ENCODE measurements at regions not wholly inside any gene's neighbourhood (a gene's known extent, or its start where the extent isn't known, plus 50 kb on each side); places are given as distances from the start of the nearest gene placed in this dataset.

DNA sequence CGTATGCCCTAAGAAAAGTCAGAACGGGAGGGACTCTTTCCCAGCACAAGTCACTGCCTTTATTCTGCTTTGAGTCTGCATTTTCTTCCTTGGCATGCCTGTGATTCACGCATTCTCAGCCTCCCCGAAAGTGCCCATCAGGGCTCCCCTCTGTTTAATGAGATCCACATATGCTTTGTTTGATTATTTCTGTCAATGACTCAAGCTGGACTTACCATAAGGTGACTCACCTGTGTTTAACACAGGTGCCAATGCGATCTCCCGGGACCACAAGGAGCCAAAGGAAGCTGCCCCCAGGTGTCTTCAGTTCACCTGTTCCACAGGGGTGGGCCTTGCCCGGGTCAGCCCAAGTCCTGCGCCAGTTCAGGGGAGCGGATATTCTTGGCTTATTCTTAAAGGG lies 386.0 kb upstream of the SHH start:
- no peak overlapping the region for H3K27ac Mint-ChIP-seq
- Histone ChIP-seq H3K27me3 (ENCODE audit: insufficient read depth) (no peaks in the 10 kb centered on the region), H3K4me1 (ENCODE audit: insufficient read depth) (no peaks in the 10 kb centered on the region), H3K9me2 (ENCODE audit: insufficient read depth) (no peaks in the 10 kb centered on the region), H4K20me1 (replicated peaks; ENCODE audit: insufficient read depth) (no peaks in the 10 kb centered on the region), H3K36me3 (ENCODE audit: insufficient read depth) (no peaks in the 10 kb centered on the region), H3K79me2 (replicated peaks; ENCODE audit: insufficient read depth) (no peaks in the 10 kb centered on the region), H3K27ac (ENCODE audit: low read depth) (no peak overlapping the region), H3K4me2 (no peak overlapping the region), H2AFZ (no peak overlapping the region), H3F3A (replicated peaks; ENCODE audit: low read depth) (no peaks in the 10 kb centered on the region), H3K4me3 (no peak overlapping the region)
- ATAC-seq = no peak
- H3K4me3 Mint-ChIP-seq = no peak overlapping the region
- no peaks in the 10 kb centered on the region; the same call in 2 of the 3 replicates for H3K4me1 Mint-ChIP-seq
- H3K9me3 Mint-ChIP-seq = no peaks in the 10 kb centered on the region
- H3K36me3 Mint-ChIP-seq (ENCODE audit: low read depth) = no peaks in the 10 kb centered on the region; the same call in 2 of the 3 replicates
- DNase-seq (ENCODE audit: low spot score) = no peak
- peaks cover 12% of the 10 kb centered on the region for H3K27me3 Mint-ChIP-seq (ENCODE audit: insufficient read depth, low read depth, poor library complexity)
- TF ChIP-seq EZH2 (IDR thresholded peaks at IDR 0.05; ENCODE audit: low read depth, unreplicated experiment) (no peak), EZH2phosphoT487 (IDR thresholded peaks at IDR 0.05; ENCODE audit: unreplicated experiment) (no peak), CREB1 (CRISPR knock-in tag; IDR thresholded peaks at IDR 0.05; ENCODE audit: low read depth) (no peak), NANOG (IDR thresholded peaks at IDR 0.05; ENCODE audit: borderline replicate concordance) (no peak)
- TF ChIP-seq, protein P1, sequence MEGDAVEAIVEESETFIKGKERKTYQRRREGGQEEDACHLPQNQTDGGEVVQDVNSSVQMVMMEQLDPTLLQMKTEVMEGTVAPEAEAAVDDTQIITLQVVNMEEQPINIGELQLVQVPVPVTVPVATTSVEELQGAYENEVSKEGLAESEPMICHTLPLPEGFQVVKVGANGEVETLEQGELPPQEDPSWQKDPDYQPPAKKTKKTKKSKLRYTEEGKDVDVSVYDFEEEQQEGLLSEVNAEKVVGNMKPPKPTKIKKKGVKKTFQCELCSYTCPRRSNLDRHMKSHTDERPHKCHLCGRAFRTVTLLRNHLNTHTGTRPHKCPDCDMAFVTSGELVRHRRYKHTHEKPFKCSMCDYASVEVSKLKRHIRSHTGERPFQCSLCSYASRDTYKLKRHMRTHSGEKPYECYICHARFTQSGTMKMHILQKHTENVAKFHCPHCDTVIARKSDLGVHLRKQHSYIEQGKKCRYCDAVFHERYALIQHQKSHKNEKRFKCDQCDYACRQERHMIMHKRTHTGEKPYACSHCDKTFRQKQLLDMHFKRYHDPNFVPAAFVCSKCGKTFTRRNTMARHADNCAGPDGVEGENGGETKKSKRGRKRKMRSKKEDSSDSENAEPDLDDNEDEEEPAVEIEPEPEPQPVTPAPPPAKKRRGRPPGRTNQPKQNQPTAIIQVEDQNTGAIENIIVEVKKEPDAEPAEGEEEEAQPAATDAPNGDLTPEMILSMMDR (conservative IDR thresholded peaks at IDR 0.05; ENCODE audit: low read depth in 2 of 2) = no peak
- TF ChIP-seq, protein P2, sequence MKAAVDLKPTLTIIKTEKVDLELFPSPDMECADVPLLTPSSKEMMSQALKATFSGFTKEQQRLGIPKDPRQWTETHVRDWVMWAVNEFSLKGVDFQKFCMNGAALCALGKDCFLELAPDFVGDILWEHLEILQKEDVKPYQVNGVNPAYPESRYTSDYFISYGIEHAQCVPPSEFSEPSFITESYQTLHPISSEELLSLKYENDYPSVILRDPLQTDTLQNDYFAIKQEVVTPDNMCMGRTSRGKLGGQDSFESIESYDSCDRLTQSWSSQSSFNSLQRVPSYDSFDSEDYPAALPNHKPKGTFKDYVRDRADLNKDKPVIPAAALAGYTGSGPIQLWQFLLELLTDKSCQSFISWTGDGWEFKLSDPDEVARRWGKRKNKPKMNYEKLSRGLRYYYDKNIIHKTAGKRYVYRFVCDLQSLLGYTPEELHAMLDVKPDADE (IDR thresholded peaks at IDR 0.05) = no peak
- TF ChIP-seq, protein P3, sequence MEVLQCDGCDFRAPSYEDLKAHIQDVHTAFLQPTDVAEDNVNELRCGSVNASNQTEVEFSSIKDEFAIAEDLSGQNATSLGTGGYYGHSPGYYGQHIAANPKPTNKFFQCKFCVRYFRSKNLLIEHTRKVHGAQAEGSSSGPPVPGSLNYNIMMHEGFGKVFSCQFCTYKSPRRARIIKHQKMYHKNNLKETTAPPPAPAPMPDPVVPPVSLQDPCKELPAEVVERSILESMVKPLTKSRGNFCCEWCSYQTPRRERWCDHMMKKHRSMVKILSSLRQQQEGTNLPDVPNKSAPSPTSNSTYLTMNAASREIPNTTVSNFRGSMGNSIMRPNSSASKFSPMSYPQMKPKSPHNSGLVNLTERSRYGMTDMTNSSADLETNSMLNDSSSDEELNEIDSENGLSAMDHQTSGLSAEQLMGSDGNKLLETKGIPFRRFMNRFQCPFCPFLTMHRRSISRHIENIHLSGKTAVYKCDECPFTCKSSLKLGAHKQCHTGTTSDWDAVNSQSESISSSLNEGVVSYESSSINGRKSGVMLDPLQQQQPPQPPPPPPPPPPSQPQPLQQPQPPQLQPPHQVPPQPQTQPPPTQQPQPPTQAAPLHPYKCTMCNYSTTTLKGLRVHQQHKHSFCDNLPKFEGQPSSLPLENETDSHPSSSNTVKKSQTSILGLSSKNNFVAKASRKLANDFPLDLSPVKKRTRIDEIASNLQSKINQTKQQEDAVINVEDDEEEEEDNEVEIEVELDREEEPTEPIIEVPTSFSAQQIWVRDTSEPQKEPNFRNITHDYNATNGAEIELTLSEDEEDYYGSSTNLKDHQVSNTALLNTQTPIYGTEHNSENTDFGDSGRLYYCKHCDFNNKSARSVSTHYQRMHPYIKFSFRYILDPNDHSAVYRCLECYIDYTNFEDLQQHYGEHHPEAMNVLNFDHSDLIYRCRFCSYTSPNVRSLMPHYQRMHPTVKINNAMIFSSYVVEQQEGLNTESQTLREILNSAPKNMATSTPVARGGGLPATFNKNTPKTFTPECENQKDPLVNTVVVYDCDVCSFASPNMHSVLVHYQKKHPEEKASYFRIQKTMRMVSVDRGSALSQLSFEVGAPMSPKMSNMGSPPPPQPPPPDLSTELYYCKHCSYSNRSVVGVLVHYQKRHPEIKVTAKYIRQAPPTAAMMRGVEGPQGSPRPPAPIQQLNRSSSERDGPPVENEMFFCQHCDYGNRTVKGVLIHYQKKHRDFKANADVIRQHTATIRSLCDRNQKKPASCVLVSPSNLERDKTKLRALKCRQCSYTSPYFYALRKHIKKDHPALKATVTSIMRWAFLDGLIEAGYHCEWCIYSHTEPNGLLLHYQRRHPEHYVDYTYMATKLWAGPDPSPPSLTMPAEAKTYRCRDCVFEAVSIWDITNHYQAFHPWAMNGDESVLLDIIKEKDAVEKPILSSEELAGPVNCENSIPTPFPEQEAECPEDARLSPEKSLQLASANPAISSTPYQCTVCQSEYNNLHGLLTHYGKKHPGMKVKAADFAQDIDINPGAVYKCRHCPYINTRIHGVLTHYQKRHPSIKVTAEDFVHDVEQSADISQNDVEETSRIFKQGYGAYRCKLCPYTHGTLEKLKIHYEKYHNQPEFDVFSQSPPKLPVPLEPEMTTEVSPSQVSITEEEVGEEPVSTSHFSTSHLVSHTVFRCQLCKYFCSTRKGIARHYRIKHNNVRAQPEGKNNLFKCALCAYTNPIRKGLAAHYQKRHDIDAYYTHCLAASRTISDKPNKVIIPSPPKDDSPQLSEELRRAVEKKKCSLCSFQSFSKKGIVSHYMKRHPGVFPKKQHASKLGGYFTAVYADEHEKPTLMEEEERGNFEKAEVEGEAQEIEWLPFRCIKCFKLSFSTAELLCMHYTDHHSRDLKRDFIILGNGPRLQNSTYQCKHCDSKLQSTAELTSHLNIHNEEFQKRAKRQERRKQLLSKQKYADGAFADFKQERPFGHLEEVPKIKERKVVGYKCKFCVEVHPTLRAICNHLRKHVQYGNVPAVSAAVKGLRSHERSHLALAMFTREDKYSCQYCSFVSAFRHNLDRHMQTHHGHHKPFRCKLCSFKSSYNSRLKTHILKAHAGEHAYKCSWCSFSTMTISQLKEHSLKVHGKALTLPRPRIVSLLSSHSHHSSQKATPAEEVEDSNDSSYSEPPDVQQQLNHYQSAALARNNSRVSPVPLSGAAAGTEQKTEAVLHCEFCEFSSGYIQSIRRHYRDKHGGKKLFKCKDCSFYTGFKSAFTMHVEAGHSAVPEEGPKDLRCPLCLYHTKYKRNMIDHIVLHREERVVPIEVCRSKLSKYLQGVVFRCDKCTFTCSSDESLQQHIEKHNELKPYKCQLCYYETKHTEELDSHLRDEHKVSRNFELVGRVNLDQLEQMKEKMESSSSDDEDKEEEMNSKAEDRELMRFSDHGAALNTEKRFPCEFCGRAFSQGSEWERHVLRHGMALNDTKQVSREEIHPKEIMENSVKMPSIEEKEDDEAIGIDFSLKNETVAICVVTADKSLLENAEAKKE (CRISPR knock-in tag; IDR thresholded peaks at IDR 0.05) = no peak

Measured in GM23338 (cell line).